ENCODE measurements at regions not wholly inside any gene's neighbourhood (a gene's known extent, or its start where the extent isn't known, plus 50 kb on each side); places are given as distances from the start of the nearest gene placed in this dataset.
"Not testable (repeated sequence)": the region's sequence is repeated elsewhere in the genome, so short reads cannot be mapped to it uniquely, and the experiment has no call there.

DNA sequence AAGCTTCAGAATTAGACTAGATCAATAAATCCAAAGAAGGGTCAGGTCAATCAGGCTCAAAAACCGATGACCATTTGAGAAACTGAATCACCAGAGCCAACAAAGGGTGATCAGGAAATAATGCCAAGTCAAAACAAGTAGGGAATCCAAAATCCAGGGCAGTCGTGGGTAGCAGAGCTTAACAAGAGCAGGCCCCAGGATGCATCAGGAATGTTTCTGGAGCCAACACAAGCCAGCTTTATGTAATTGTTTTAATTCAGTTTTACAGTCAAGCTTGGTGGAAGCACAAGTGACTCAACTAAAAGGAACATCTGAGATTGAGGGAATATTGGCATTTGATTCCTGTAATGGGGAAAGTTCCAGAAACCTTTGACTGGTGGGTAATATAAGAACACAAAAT lies 237.9 kb upstream of the EDA2R start:
- H3K27ac ChIP-seq = no peak overlapping the region
- H3K4me3 ChIP-seq = no peak overlapping the region
- no peaks in the 10 kb centered on the region for H3K9me3 ChIP-seq
- no peak for DNase-seq (ENCODE audit: low spot score in 2 of 2)
- H3K36me3 ChIP-seq = no peaks in the 10 kb centered on the region
- H3K27me3 ChIP-seq = peaks cover 0 to 27% of the 10 kb centered on the region in 2 donors
- TF ChIP-seq POLR2AphosphoS5 (IDR thresholded peaks at IDR 0.05) = no peak
- TF ChIP-seq, protein P1, sequence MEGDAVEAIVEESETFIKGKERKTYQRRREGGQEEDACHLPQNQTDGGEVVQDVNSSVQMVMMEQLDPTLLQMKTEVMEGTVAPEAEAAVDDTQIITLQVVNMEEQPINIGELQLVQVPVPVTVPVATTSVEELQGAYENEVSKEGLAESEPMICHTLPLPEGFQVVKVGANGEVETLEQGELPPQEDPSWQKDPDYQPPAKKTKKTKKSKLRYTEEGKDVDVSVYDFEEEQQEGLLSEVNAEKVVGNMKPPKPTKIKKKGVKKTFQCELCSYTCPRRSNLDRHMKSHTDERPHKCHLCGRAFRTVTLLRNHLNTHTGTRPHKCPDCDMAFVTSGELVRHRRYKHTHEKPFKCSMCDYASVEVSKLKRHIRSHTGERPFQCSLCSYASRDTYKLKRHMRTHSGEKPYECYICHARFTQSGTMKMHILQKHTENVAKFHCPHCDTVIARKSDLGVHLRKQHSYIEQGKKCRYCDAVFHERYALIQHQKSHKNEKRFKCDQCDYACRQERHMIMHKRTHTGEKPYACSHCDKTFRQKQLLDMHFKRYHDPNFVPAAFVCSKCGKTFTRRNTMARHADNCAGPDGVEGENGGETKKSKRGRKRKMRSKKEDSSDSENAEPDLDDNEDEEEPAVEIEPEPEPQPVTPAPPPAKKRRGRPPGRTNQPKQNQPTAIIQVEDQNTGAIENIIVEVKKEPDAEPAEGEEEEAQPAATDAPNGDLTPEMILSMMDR (IDR thresholded peaks at IDR 0.05) = no peak
- TF ChIP-seq POLR2A (IDR thresholded peaks at IDR 0.05) = no peak
- intact Hi-C loops (cut with DNase I; ENCODE audit: low total_unique reads) = no loop called here
- no peaks in the 10 kb centered on the region for H3K4me1 ChIP-seq

DNA sequence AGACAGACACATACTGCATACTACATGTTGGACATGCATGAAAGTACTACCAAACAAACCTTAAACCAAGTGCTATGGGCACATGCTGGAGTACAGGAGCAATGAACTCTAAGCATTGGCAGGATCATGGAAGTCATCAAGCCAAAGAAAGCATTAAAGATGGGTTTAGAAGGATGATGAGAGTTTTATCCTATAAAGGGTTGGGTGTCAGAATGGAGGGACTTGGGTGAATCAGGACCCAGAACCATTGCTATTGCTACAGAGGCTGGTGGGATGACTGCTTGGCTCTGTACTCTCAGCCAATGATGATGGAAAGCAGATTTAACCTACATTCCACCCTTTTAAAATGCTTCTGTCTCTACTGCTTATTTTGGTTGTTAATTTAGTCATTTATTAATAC lies 233.9 kb upstream of the EDA2R start:
- Histone ChIP-seq H3K4me1 (no peaks in the 10 kb centered on the region), H3K27ac (no peak overlapping the region), H3K9me3 (no peaks in the 10 kb centered on the region), H3K27me3 (peaks cover 0 to 29% of the 10 kb centered on the region in 2 donors), H3K4me3 (no peak overlapping the region), H3K36me3 (no peaks in the 10 kb centered on the region)
- DNase-seq (ENCODE audit: low spot score in 2 of 2) = no peak
- TF ChIP-seq, protein P1 (IDR thresholded peaks at IDR 0.05) = no peak
- TF ChIP-seq POLR2A (IDR thresholded peaks at IDR 0.05) = no peak
- TF ChIP-seq POLR2AphosphoS5 (IDR thresholded peaks at IDR 0.05) = no peak
- intact Hi-C loops (cut with DNase I; ENCODE audit: low total_unique reads) = no loop called here

DNA sequence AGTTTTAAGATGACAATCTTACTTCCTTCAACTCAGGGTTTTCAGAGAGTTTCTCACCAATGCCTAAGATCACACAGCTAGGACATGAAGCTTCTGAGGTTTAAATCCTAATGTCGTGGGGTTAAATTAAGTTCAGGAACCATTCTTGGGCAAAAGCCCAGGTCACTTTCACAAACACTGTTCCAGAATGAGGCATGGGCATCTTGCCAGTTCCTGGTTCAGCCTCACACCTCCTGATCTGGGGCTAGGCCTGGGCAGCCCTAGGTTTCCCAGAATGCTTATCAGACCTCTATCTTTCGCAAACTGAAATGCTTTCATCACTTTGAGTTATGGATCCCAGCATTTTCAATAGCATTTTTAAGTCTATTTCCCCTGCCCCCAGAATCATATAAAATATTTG lies 224.8 kb upstream of the EDA2R start:
- Histone ChIP-seq H3K27me3 (peaks cover 0 to 17% of the 10 kb centered on the region in 2 donors), H3K9me3 (peaks cover 0 to 7% of the 10 kb centered on the region in 2 donors), H3K36me3 (no peaks in the 10 kb centered on the region), H3K27ac (no peak overlapping the region), H3K4me3 (no peak overlapping the region), H3K4me1 (no peaks in the 10 kb centered on the region)
- DNase-seq (ENCODE audit: low spot score in 2 of 2) = no peak
- intact Hi-C loops (cut with DNase I; ENCODE audit: low total_unique reads) = no loop called here
- TF ChIP-seq, protein P1 (IDR thresholded peaks at IDR 0.05) = no peak
- TF ChIP-seq POLR2AphosphoS5 (IDR thresholded peaks at IDR 0.05) (no peak), POLR2A (IDR thresholded peaks at IDR 0.05) (no peak)

DNA sequence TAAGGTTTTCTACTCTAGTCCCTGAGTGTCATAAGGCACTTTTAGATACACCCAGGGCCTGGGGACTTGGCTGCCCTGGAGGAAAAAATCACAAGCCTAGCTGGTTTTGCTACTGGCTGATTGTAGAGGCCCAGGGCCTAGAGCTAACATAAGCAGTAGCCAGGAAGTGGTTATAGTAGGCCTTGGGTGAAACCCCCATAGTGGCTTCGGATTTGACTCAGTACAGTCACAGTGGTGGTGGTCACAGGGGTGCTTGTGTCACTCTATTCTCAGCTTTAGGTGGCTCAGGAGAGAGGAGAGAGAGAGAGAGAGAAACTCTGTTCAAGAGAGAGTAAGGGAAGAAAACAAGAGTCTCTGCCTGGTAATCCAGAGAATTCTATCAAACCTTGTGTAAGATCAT lies 194.5 kb upstream of the EDA2R start:
- TF ChIP-seq POLR2AphosphoS5 (IDR thresholded peaks at IDR 0.05) (no peak), POLR2A (IDR thresholded peaks at IDR 0.05) (no peak)
- TF ChIP-seq, protein P1 (IDR thresholded peaks at IDR 0.05) = no peak
- intact Hi-C loops (cut with DNase I; ENCODE audit: low total_unique reads) = no loop called here
- no peak overlapping the region for H3K27ac ChIP-seq
- H3K9me3 ChIP-seq = peaks cover under 1 to 52% of the 10 kb centered on the region in 2 donors
- no peak overlapping the region for H3K4me3 ChIP-seq
- no peaks in the 10 kb centered on the region for H3K4me1 ChIP-seq
- DNase-seq (ENCODE audit: low spot score in 2 of 2) = no peak
- H3K36me3 ChIP-seq = peaks cover 3% of the 10 kb centered on the region
- peaks cover 0 to 10% of the 10 kb centered on the region in 2 donors for H3K27me3 ChIP-seq

GRCh38 chrX:66815227-66815626 lies 176.3 kb upstream of the EDA2R start:
- no peak for TF ChIP-seq POLR2A (IDR thresholded peaks at IDR 0.05)

DNA sequence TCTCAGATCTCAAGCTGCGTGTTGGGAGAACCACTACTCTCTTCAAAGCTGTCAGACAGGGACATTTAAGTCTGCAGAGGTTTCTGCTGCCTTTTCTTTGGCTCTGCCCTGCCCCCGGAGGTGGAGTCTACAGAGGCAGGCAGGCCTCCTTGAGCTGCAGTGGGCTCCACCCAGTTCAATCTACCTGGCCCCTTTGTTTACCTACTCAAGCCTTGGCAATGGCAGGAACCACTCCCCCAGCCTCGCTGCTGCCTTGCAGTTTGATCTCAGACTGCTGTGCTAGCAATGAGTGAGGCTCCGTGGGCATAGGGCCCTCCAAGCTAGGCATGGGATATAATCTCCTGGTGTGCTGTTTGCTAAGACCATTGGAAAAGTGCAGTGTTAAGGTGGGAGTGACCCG lies 155.6 kb upstream of the EDA2R start:
- Histone ChIP-seq H3K27me3 (peaks cover 0 to 25% of the 10 kb centered on the region in 2 donors), H3K9me3 (peaks cover 6 to 37% of the 10 kb centered on the region in 2 donors)
- H3K4me1 ChIP-seq; intact Hi-C loops (cut with DNase I; ENCODE audit: low total_unique reads); H3K4me3 ChIP-seq; H3K36me3 ChIP-seq; DNase-seq (ENCODE audit: low spot score in 2 of 2); H3K27ac ChIP-seq: not testable (repeated sequence)

More at GRCh38 chrX:66815227-66815626, 176.3 kb upstream of the EDA2R start:
- H3K27me3 ChIP-seq = peaks cover 0 to 3% of the 10 kb centered on the region in 2 donors
- intact Hi-C loops (cut with DNase I; ENCODE audit: low total_unique reads) = no loop called here
- H3K9me3 ChIP-seq = peaks cover 8 to 10% of the 10 kb centered on the region in 2 donors
- no peaks in the 10 kb centered on the region for H3K4me1 ChIP-seq
- H3K27ac ChIP-seq = no peak overlapping the region
- H3K4me3 ChIP-seq = no peak overlapping the region
- DNase-seq (ENCODE audit: low spot score in 2 of 2) = no peak
- no peaks in the 10 kb centered on the region for H3K36me3 ChIP-seq
